ENCODE measurements at regions not wholly inside any gene's neighbourhood (a gene's known extent, or its start where the extent isn't known, plus 50 kb on each side); places are given as distances from the start of the nearest gene placed in this dataset.
A peak's percentile ranks its signal among the peaks of the same experiment; 100 is the strongest.
"Not testable (repeated sequence)": the region's sequence is repeated elsewhere in the genome, so short reads cannot be mapped to it uniquely, and the experiment has no call there.

GRCh38 chr2:89850881-89851582, 1159.6 kb downstream of the RPIA start:
- H3K27ac ChIP-seq (ENCODE audit: low read depth in 2 of 2, low read length in 2 of 2) = no peak overlapping the region
- TF ChIP-seq CTCF (IDR thresholded peaks at IDR 0.05; ENCODE audit: borderline replicate concordance, extremely low read depth, insufficient read depth) = no peak
- H3K9ac ChIP-seq (ENCODE audit: low read length in 3 of 3) = no peak overlapping the region
- no peak for FAIRE-seq
- DNase-seq = no peak
- no peaks in the 10 kb centered on the region for H3K9me3 ChIP-seq (ENCODE audit: control insufficient read depth in 2 of 3, insufficient read depth in 1 of 3, low read length in 3 of 3)
- H3K36me3 ChIP-seq (ENCODE audit: control insufficient read depth in 2 of 3, insufficient read depth in 3 of 3, low read length in 3 of 3) = no peaks in the 10 kb centered on the region
- H3K4me3 ChIP-seq (ENCODE audit: low read length in 3 of 3) = no peak overlapping the region
- H3K4me1 ChIP-seq (ENCODE audit: control insufficient read depth in 2 of 3, insufficient read depth in 2 of 3, low read depth in 1 of 3, low read length in 3 of 3) = no peaks in the 10 kb centered on the region
- intact Hi-C loops (cut with DNase I) = no loop called here
- no peaks in the 10 kb centered on the region for H3K27me3 ChIP-seq (ENCODE audit: control insufficient read depth, insufficient read depth, low read length)

- Histone ChIP-seq H3K9ac (ENCODE audit: low read length in 3 of 3) (no peak overlapping the region), H3K27me3 (ENCODE audit: control insufficient read depth, insufficient read depth, low read length) (no peaks in the 10 kb centered on the region), H3K9me3 (ENCODE audit: control insufficient read depth in 2 of 3, insufficient read depth in 1 of 3, low read length in 3 of 3) (no peaks in the 10 kb centered on the region), H3K27ac (ENCODE audit: low read depth in 2 of 2, low read length in 2 of 2) (no peak overlapping the region), H3K4me3 (ENCODE audit: low read length in 3 of 3) (no peak overlapping the region), H3K4me1 (ENCODE audit: control insufficient read depth in 2 of 3, insufficient read depth in 2 of 3, low read depth in 1 of 3, low read length in 3 of 3) (no peaks in the 10 kb centered on the region), H3K36me3 (ENCODE audit: control insufficient read depth in 2 of 3, insufficient read depth in 3 of 3, low read length in 3 of 3) (no peaks in the 10 kb centered on the region)
- DNase-seq = peak in 1 of 5 donors; percentile 40
- no peak for FAIRE-seq
- no peak for TF ChIP-seq CTCF (IDR thresholded peaks at IDR 0.05; ENCODE audit: borderline replicate concordance, extremely low read depth, insufficient read depth)
- intact Hi-C loops (cut with DNase I) = no loop called here
These were observed 1160.1 kb downstream of the RPIA start for GRCh38 chr2:89851583-89851905.

- H3K9me3 ChIP-seq (ENCODE audit: control insufficient read depth in 2 of 3, insufficient read depth in 1 of 3, low read length in 3 of 3); H3K36me3 ChIP-seq (ENCODE audit: control insufficient read depth in 2 of 3, insufficient read depth in 3 of 3, low read length in 3 of 3); H3K27me3 ChIP-seq (ENCODE audit: control insufficient read depth, insufficient read depth, low read length); intact Hi-C loops (cut with DNase I); DNase-seq; H3K27ac ChIP-seq (ENCODE audit: low read depth in 2 of 2, low read length in 2 of 2); FAIRE-seq; H3K9ac ChIP-seq (ENCODE audit: low read length in 3 of 3); H3K4me3 ChIP-seq (ENCODE audit: low read length in 3 of 3); H3K4me1 ChIP-seq (ENCODE audit: control insufficient read depth in 2 of 3, insufficient read depth in 2 of 3, low read depth in 1 of 3, low read length in 3 of 3): not testable (repeated sequence)
These were observed 1162.0 kb downstream of the RPIA start for GRCh38 chr2:89853427-89853826.

GRCh38 chr2:89855752-89856151, 1164.3 kb downstream of the RPIA start:
- H3K9ac ChIP-seq (ENCODE audit: low read length in 3 of 3); H3K36me3 ChIP-seq (ENCODE audit: control insufficient read depth in 2 of 3, insufficient read depth in 3 of 3, low read length in 3 of 3); DNase-seq; H3K9me3 ChIP-seq (ENCODE audit: control insufficient read depth in 2 of 3, insufficient read depth in 1 of 3, low read length in 3 of 3); H3K27ac ChIP-seq (ENCODE audit: low read depth in 2 of 2, low read length in 2 of 2); H3K4me1 ChIP-seq (ENCODE audit: control insufficient read depth in 2 of 3, insufficient read depth in 2 of 3, low read depth in 1 of 3, low read length in 3 of 3); H3K4me3 ChIP-seq (ENCODE audit: low read length in 3 of 3); intact Hi-C loops (cut with DNase I); H3K27me3 ChIP-seq (ENCODE audit: control insufficient read depth, insufficient read depth, low read length): not testable (repeated sequence)
- peak; percentile 37 for FAIRE-seq

- FAIRE-seq; H3K36me3 ChIP-seq (ENCODE audit: control insufficient read depth in 2 of 3, insufficient read depth in 3 of 3, low read length in 3 of 3); intact Hi-C loops (cut with DNase I); H3K4me1 ChIP-seq (ENCODE audit: control insufficient read depth in 2 of 3, insufficient read depth in 2 of 3, low read depth in 1 of 3, low read length in 3 of 3); H3K4me3 ChIP-seq (ENCODE audit: low read length in 3 of 3); H3K9ac ChIP-seq (ENCODE audit: low read length in 3 of 3); DNase-seq; H3K9me3 ChIP-seq (ENCODE audit: control insufficient read depth in 2 of 3, insufficient read depth in 1 of 3, low read length in 3 of 3); H3K27ac ChIP-seq (ENCODE audit: low read depth in 2 of 2, low read length in 2 of 2); H3K27me3 ChIP-seq (ENCODE audit: control insufficient read depth, insufficient read depth, low read length): not testable (repeated sequence)
These were observed 1164.8 kb downstream of the RPIA start for GRCh38 chr2:89856305-89856704.

- H3K36me3 ChIP-seq (ENCODE audit: control insufficient read depth in 2 of 3, insufficient read depth in 3 of 3, low read length in 3 of 3); H3K4me3 ChIP-seq (ENCODE audit: low read length in 3 of 3); DNase-seq; FAIRE-seq; intact Hi-C loops (cut with DNase I); H3K9ac ChIP-seq (ENCODE audit: low read length in 3 of 3); H3K27ac ChIP-seq (ENCODE audit: low read depth in 2 of 2, low read length in 2 of 2); H3K4me1 ChIP-seq (ENCODE audit: control insufficient read depth in 2 of 3, insufficient read depth in 2 of 3, low read depth in 1 of 3, low read length in 3 of 3); H3K27me3 ChIP-seq (ENCODE audit: control insufficient read depth, insufficient read depth, low read length); H3K9me3 ChIP-seq (ENCODE audit: control insufficient read depth in 2 of 3, insufficient read depth in 1 of 3, low read length in 3 of 3): not testable (repeated sequence)
These were observed 1170.7 kb downstream of the RPIA start for GRCh38 chr2:89862164-89862563.

GRCh38 chr2:89863209-89863608, 1171.7 kb downstream of the RPIA start:
- H3K4me1 ChIP-seq (ENCODE audit: control insufficient read depth in 2 of 3, insufficient read depth in 2 of 3, low read depth in 1 of 3, low read length in 3 of 3); H3K27ac ChIP-seq (ENCODE audit: low read depth in 2 of 2, low read length in 2 of 2); DNase-seq; H3K9me3 ChIP-seq (ENCODE audit: control insufficient read depth in 2 of 3, insufficient read depth in 1 of 3, low read length in 3 of 3); intact Hi-C loops (cut with DNase I); FAIRE-seq; H3K9ac ChIP-seq (ENCODE audit: low read length in 3 of 3); H3K27me3 ChIP-seq (ENCODE audit: control insufficient read depth, insufficient read depth, low read length); H3K4me3 ChIP-seq (ENCODE audit: low read length in 3 of 3); H3K36me3 ChIP-seq (ENCODE audit: control insufficient read depth in 2 of 3, insufficient read depth in 3 of 3, low read length in 3 of 3): not testable (repeated sequence)

Measured in kidney (tissue), 13 donors.